ENCODE measurements at regions not wholly inside any gene's neighbourhood (a gene's known extent, or its start where the extent isn't known, plus 50 kb on each side); places are given as distances from the start of the nearest gene placed in this dataset.
"Not testable (repeated sequence)": the region's sequence is repeated elsewhere in the genome, so short reads cannot be mapped to it uniquely, and the experiment has no call there.

DNA sequence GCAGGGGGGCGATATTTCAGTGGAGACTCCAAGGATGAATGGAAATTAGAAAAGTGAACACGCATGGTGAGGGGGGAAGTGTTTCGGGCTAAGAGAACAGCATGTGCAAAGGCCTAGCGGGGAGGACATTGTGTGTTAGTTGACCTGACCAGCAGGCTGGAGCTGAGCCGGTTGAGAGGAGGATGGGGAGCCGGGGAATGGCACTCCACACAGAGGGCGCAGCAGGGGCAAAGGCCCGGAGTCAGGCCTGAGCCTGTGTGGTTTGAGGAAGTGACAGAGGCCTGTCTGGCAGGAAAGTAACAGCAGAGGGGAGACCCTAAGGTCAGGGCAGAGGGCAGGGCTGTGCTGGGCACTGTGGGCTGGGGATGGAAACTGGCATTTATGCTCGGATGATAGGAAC lies 83.2 kb upstream of the ZNF479 start:
- Mint-ChIP-seq H3K4me1 (no peaks in the 10 kb centered on the region), H3K36me3 (peaks cover 19 to 24% (median 23%) of the 10 kb centered on the region in 3 donors), H3K4me3 (no peak overlapping the region), H3K27ac (no peak overlapping the region), H3K27me3 (ENCODE audit: low read depth in 3 of 3) (peaks cover 0 to 7% (median 0%) of the 10 kb centered on the region in 3 donors), H3K9me3 (peaks cover 51 to 82% (median 77%) of the 10 kb centered on the region in 6 donors)
- DNase-seq: no peak

DNA sequence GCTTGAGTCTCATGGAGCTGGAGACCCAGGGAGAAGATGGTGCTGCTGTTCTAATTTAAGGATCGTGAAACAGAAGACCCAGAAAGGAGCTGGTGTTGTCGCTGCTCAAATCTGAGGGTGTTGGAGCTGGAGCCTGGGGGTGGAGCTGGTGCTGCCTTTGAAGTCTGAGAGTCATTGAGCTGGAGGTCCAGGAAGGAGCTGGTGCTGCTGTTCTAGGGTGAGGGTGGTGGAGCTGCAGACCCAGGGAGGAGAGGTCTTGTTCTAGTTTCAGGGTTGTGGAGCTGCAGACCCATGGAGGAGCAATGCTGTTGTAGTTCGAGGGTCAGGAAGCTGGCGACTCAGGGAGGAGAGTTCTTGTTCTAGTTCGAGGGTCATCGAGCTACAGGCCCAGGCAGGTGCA lies 84.1 kb upstream of the ZNF479 start:
- Mint-ChIP-seq H3K27me3 (ENCODE audit: low read depth in 3 of 3) (peaks cover 0 to 7% (median 0%) of the 10 kb centered on the region in 3 donors), H3K4me3 (no peak overlapping the region), H3K36me3 (peaks cover 21 to 32% (median 24%) of the 10 kb centered on the region in 3 donors), H3K9me3 (peaks cover 59 to 86% (median 82%) of the 10 kb centered on the region in 6 donors), H3K27ac (no peak overlapping the region), H3K4me1 (no peaks in the 10 kb centered on the region)
- DNase-seq: no peak

DNA sequence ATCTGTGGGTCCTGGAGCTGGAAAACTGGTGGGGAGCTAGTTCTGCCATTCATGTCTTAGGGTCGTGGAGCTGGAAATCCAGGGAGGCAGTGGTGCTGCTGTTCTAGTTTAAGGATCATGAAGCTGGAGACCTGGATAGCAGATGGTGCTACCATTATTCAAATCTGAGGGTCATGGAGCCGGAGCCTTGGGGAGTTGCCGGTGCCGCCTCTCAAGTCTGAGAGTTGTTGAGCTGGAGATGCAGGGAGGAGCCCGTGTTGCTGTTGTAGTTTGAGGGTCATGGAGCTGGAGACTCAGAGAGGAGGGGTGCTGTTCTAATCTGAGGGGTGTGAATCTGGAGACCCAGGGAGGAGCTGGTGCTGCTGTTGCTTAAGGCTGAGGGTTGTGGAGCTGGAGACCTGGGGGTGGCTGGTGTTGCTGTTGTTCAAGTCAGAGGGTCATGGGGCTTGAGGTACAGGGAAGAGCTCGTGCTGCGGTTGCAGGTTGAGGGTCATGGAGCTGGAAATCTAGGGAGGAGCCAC lies 86.0 kb upstream of the ZNF479 start:
- no peak overlapping the region for H3K4me3 Mint-ChIP-seq

GRCh38 chr7:57220746-57221145 lies 88.5 kb upstream of the ZNF479 start:
- Mint-ChIP-seq H3K4me1 (no peaks in the 10 kb centered on the region), H3K27ac (no peak overlapping the region), H3K9me3 (peaks cover 68 to 89% (median 83%) of the 10 kb centered on the region in 6 donors), H3K27me3 (ENCODE audit: low read depth in 3 of 3) (peaks cover 0 to 7% (median 2%) of the 10 kb centered on the region in 3 donors), H3K36me3 (peaks cover 24 to 37% (median 25%) of the 10 kb centered on the region in 3 donors), H3K4me3 (no peak overlapping the region)
- no peak for DNase-seq

More for the DNA sequence above, 86.0 kb upstream of the ZNF479 start:
- no peak for DNase-seq
- H3K4me1 Mint-ChIP-seq: no peaks in the 10 kb centered on the region
- H3K36me3 Mint-ChIP-seq: peaks cover 23 to 32% (median 24%) of the 10 kb centered on the region in 3 donors
- H3K9me3 Mint-ChIP-seq: peaks cover 71 to 93% (median 88%) of the 10 kb centered on the region in 6 donors
- no peak overlapping the region for H3K27ac Mint-ChIP-seq
- peaks cover 0 to 7% (median 2%) of the 10 kb centered on the region in 3 donors for H3K27me3 Mint-ChIP-seq (ENCODE audit: low read depth in 3 of 3)

GRCh38 chr7:57225666-57226065 lies 93.4 kb upstream of the ZNF479 start:
- Mint-ChIP-seq H3K4me3 (no peak overlapping the region), H3K9me3 (peaks cover 38 to 80% (median 65%) of the 10 kb centered on the region in 6 donors), H3K27me3 (ENCODE audit: low read depth in 3 of 3) (peaks cover 0 to 2% (median 0%) of the 10 kb centered on the region in 3 donors), H3K27ac (no peak overlapping the region), H3K4me1 (no peaks in the 10 kb centered on the region), H3K36me3 (peaks cover 4 to 18% (median 11%) of the 10 kb centered on the region in 3 donors)
- DNase-seq: no peak

DNA sequence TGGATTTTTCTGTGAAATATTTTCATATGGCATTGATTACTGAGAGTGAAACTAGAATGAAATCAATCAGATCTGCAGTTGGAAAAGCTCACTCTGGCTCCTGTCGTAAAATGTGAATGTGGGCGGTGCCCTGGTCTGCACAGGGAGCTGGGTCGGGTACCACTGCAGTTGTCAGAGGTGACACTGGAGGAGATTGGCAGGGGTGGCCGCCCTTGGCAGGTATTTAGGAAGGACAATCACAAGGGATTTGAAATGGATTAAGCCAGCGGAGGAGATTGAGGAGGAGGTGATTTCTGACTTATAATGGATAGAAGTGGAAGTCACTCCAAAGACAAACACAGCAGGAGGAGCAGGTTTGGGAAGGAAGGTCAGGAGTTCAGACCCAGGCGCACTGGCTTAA lies 109.0 kb upstream of the ZNF479 start:
- not testable (repeated sequence) for H3K27ac Mint-ChIP-seq; H3K27me3 Mint-ChIP-seq (ENCODE audit: low read depth in 3 of 3); H3K4me1 Mint-ChIP-seq; H3K4me3 Mint-ChIP-seq; DNase-seq
- Mint-ChIP-seq H3K36me3 (peaks cover 5 to 14% (median 5%) of the 10 kb centered on the region in 3 donors), H3K9me3 (peaks cover 23 to 61% (median 54%) of the 10 kb centered on the region in 6 donors)

GRCh38 chr7:57243551-57243950 lies 111.3 kb upstream of the ZNF479 start:
- H3K9me3 Mint-ChIP-seq: peaks cover 27 to 64% (median 59%) of the 10 kb centered on the region in 6 donors
- H3K27ac Mint-ChIP-seq; H3K4me3 Mint-ChIP-seq; DNase-seq; H3K36me3 Mint-ChIP-seq; H3K4me1 Mint-ChIP-seq; H3K27me3 Mint-ChIP-seq (ENCODE audit: low read depth in 3 of 3): not testable (repeated sequence)

- H3K4me1 Mint-ChIP-seq; H3K4me3 Mint-ChIP-seq; H3K27me3 Mint-ChIP-seq (ENCODE audit: low read depth in 3 of 3); H3K27ac Mint-ChIP-seq; H3K36me3 Mint-ChIP-seq; DNase-seq: not testable (repeated sequence)
- peaks cover 23 to 64% (median 61%) of the 10 kb centered on the region in 6 donors for H3K9me3 Mint-ChIP-seq
Observed at GRCh38 chr7:57244345-57244980, 112.2 kb upstream of the ZNF479 start.

- H3K27me3 Mint-ChIP-seq (ENCODE audit: low read depth in 3 of 3): peaks cover 0 to 2% (median 2%) of the 10 kb centered on the region in 3 donors
- no peak for DNase-seq
- H3K36me3 Mint-ChIP-seq: peaks cover 0 to 5% (median 0%) of the 10 kb centered on the region in 3 donors
- no peak overlapping the region for H3K27ac Mint-ChIP-seq
- no peaks in the 10 kb centered on the region for H3K4me1 Mint-ChIP-seq
- H3K9me3 Mint-ChIP-seq: peaks cover 23 to 68% (median 61%) of the 10 kb centered on the region in 6 donors
- no peak overlapping the region for H3K4me3 Mint-ChIP-seq
Observed at GRCh38 chr7:57245206-57245605, 113.0 kb upstream of the ZNF479 start.

DNA sequence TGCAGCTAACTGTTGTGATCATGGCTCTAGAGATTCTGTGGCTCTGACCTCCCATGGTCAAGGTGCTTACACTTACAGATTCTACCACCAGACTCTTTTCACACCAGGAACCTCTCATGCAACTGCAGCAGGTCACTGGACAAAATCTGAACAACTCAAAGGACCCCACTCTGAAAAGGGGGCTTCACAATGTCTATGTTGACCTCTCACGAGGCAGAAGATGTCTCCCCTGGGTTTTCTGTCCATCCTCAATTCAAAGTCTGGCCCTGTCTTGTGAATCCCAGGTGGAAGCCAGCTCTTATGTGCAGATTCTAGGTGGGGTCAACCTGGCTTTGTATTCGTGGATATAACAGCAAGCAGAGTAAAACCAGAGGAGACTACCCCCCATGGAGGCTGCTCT lies 118.6 kb upstream of the ZNF479 start:
- Mint-ChIP-seq H3K4me1 (no peaks in the 10 kb centered on the region), H3K27me3 (ENCODE audit: low read depth in 3 of 3) (peaks cover 0 to 2% (median 2%) of the 10 kb centered on the region in 3 donors), H3K36me3 (no peaks in the 10 kb centered on the region), H3K4me3 (no peak overlapping the region), H3K27ac (no peak overlapping the region), H3K9me3 (peaks cover 12 to 56% (median 43%) of the 10 kb centered on the region in 6 donors)
- DNase-seq: no peak

DNA sequence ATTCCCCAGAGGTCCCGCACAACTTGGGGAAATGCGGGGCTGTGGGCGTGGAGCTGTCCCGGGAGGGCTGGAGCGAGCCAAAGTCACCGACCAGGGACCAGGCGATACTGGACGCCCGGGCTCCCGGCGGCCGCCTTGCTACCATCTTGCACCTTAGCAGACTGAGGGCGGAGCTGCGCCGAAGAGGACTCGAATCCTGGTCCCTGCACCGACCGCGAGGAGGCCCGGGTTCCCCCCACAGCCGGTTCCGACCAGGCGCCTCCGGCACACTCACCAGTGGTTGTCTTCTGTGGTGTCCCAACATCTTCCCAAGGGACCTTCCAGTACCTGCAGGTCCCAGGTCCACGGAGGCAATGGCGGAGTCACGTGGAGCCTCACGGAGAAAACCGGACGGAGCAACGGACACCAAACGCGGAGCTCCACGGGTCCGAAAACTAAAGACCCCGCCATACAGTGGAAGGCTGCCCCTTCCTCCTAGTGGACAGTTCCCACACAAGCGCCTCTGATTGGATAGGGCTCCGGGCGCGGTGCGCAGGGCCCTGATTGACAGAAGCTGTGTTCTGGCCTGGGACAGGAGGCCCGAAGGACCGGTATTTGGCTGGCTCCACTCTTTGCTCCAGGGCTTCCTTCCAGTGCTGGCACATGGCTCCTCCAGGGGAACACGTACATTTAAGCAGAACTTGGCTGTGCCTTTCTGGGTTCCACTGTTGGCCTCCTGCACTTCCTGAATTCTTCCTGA lies 124.6 kb upstream of the ZNF479 start:
- no peaks in the 10 kb centered on the region for H3K36me3 Mint-ChIP-seq
- no peak for DNase-seq
- H3K4me1 Mint-ChIP-seq: no peaks in the 10 kb centered on the region
- no peak overlapping the region for H3K27ac Mint-ChIP-seq
- H3K27me3 Mint-ChIP-seq (ENCODE audit: low read depth in 3 of 3): no peaks in the 10 kb centered on the region
- no peak overlapping the region for H3K4me3 Mint-ChIP-seq
- H3K9me3 Mint-ChIP-seq: peaks cover 9 to 43% (median 35%) of the 10 kb centered on the region in 6 donors

GRCh38 chr7:57274535-57275283 lies 142.5 kb upstream of the ZNF479 start:
- no peak overlapping the region for H3K4me3 Mint-ChIP-seq
- H3K36me3 Mint-ChIP-seq: peaks cover 0 to 9% (median 3%) of the 10 kb centered on the region in 3 donors
- no peaks in the 10 kb centered on the region for H3K4me1 Mint-ChIP-seq
- peaks cover 22 to 91% (median 75%) of the 10 kb centered on the region in 6 donors for H3K9me3 Mint-ChIP-seq
- H3K27me3 Mint-ChIP-seq (ENCODE audit: low read depth in 3 of 3): no peaks in the 10 kb centered on the region
- no peak overlapping the region for H3K27ac Mint-ChIP-seq
- no peak for DNase-seq

- no peak overlapping the region for H3K27ac Mint-ChIP-seq
- DNase-seq: no peak
- no peaks in the 10 kb centered on the region for H3K4me1 Mint-ChIP-seq
- no peaks in the 10 kb centered on the region for H3K27me3 Mint-ChIP-seq (ENCODE audit: low read depth in 3 of 3)
- no peak overlapping the region for H3K4me3 Mint-ChIP-seq
- no peaks in the 10 kb centered on the region for H3K36me3 Mint-ChIP-seq
- peaks cover 16 to 46% (median 40%) of the 10 kb centered on the region in 6 donors for H3K9me3 Mint-ChIP-seq
Observed at GRCh38 chr7:57300747-57301146, 149.2 kb upstream of the ZNF716 start.
